ENCODE measurements at regions not wholly inside any gene's neighbourhood (a gene's known extent, or its start where the extent isn't known, plus 50 kb on each side); places are given as distances from the start of the nearest gene placed in this dataset.

- no peak for DNase-seq (ENCODE audit: low spot score)
Measured at GRCh38 chr3:933326-933725, 159.5 kb upstream of the CNTN6 start.

- no peak for DNase-seq (ENCODE audit: low spot score)
Measured at GRCh38 chr3:944786-945185, 148.0 kb upstream of the CNTN6 start.

- DNase-seq (ENCODE audit: low spot score) = no peak
Measured at GRCh38 chr3:945738-946137, 147.1 kb upstream of the CNTN6 start.

DNA sequence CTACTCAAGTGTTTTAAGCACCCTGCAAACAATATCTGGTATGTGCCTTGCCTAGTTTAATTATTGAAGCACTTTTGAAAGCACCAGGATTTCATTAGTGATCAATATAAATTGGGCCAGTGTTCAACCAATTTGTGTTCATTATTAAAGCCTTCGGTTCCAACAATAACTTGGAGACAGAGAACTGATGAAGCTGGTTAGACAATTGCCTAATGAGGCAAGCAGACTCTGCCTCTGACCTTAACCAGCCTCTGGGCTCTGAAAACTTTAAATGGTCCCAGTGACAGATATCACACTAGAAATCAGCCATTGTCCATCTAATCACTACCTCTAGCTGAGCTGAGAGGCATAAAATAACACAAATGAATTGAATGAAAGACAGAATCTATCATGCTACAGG, 139.9 kb upstream of the CNTN6 start:
- no peak for DNase-seq (ENCODE audit: low spot score)

DNA sequence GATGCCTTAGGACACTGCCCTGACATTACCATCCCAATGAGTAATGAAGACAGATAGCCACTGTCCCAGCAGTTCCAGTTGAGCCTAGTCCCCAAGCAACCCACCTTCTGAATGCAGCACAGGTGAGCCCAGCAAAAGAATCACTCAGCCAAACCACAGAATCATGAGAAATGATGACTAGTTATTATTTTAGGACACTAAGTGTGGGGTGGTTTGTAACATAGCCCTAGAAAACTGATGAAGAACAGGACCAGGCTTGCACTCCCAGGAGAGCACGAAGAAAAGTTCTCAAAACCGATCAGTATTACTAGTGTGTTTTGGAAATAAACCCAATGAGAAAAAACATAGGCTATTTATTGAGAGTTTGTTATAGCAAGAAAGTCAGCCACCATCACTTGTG, 129.6 kb upstream of the CNTN6 start:
- no peak for DNase-seq (ENCODE audit: low spot score)

DNA sequence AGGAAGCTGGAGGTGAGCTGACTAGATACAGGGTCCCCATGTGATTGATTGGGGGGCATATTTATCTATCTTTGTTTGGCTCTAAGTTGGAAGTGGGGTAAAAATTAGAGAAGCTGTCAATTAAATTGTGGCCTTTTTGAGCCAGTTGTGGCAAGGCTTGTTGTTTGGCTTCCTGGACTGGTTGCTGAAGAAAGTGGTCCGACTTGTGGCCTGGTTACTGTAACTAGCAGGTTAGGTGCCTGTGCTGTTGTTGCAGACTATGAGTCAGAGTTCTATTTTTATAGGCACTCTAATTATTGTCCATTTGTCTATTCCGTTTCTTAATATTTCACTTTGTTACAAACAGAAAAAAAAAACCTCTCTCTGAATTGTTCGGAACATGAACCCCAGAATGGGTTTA, 129.1 kb upstream of the CNTN6 start:
- DNase-seq (ENCODE audit: low spot score) = no peak

- DNase-seq (ENCODE audit: low spot score) = no peak
Measured at GRCh38 chr3:965826-966225, 127.0 kb upstream of the CNTN6 start.

GRCh38 chr3:966341-966740, 126.5 kb upstream of the CNTN6 start:
- DNase-seq (ENCODE audit: low spot score) = no peak

DNA sequence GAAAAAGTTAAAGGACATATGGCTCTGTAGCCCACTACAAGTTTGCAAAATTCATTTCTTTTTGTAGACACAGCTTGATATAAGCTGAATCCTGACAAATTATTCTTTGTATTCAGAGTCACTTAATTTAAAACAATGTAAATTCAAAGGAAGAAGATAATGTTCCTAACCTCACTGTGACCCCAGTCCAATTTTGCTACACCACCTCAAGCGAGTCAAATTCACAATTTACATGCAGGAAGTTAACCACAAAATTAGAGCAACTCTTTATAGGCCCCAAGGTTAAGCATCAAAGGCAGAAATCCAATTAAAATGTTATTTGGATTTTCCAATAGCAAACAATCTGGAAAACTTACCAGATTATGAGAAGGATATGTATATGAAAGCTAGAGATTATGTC, 119.5 kb upstream of the CNTN6 start:
- no peak for DNase-seq (ENCODE audit: low spot score)

DNA sequence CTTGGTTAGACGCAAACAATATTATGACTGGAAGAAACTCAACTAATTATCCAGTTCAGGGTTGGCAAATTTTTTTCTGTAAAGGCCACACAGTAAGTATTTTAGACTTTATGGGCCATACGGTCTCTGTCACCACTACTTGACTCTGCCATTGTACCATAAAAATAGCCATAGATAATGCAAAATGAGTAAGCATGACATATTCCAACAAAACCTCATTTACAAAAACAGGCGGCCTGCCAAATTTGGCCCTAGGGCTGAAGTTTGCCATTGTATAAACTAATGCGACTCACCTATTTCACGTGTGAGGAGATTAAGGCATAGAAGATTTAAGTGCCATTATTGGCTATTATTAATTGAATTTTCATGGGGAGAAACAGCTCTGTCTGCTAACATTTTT, 116.8 kb upstream of the CNTN6 start:
- DNase-seq (ENCODE audit: low spot score) = no peak

GRCh38 chr3:981156-981555, 111.7 kb upstream of the CNTN6 start:
- DNase-seq (ENCODE audit: low spot score) = no peak

DNA sequence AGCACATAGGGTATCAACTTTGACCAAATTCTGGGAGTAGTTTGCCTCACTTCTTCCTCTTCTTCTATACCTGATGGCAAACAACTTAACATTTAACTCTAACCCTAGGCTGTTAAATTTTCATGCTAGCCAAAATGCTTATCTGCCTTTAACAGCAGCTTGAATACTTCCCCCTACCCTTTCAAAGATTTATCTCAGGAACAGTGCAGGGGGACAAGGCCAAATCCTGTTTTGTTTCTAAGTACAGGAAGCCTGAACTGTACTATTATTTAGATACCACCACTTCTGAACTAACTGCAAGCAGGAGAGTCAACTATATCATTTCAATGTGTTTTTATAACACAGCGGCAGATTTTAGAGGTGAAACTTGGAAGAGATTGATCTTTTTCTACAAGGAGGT, 104.0 kb upstream of the CNTN6 start:
- DNase-seq (ENCODE audit: low spot score) = no peak

DNA sequence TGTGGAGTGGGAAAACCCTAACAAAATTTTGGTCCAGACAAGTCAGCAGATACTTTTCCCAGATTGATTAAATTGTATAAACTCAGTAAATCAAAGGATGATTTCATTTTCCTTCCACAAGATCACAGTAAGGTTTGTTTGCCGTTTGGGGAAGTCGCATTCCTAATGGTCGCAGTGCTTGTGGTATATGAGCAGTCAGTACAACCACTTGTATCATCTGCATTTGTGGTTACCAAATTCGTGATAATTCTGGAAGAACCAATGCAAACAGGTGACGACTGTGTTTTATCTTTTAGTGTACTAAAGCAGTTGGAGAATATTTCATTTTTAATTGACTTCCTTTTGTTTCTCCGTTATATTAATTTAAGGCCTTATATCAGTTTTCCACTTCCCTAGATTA, 100.0 kb upstream of the CNTN6 start:
- DNase-seq (ENCODE audit: low spot score) = no peak

- no peak for DNase-seq (ENCODE audit: low spot score)
Measured at GRCh38 chr3:1002010-1002409, 90.8 kb upstream of the CNTN6 start.

- no peak for DNase-seq (ENCODE audit: low spot score)
Measured at GRCh38 chr3:1007866-1008265, 85.0 kb upstream of the CNTN6 start.

DNA sequence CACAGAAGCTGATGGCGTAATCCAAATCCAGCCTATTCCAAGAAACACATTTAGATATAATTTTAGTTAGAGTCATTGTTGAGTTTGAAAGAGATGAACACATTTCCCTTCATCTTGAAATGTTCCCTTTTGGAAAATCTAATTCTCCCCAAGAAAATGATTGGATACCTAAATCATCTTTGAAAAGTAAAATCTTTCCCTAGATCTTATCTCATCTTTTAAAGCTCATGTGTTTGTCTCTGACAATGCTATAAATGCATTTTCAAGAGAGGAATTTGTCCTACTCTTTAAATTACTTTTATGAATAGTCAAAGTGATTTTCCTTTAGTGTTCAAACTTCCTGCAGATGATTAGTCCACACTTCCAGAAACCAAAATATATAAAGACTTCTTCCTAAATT, 82.6 kb upstream of the CNTN6 start:
- DNase-seq (ENCODE audit: low spot score) = no peak

DNA sequence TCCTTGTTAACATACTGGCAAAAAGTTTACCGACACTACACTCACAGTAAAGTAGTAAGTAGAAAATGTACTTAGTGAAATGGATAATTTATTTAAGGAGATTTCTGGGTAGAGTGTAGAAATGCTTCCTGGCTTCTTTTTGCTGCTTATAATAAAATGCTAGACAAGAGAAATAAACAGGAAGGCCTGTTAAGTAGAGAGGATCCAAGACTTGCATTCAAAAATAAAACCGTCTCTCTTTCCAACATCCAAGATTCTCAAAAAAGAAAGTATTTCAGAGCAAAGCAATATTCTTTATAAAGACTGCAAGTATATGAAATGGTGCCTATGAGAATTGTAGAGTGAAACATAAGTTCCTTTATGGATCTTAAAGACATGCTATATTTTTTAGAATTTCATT, 77.0 kb upstream of the CNTN6 start:
- DNase-seq (ENCODE audit: low spot score) = no peak

- no peak for DNase-seq (ENCODE audit: low spot score)
Measured at GRCh38 chr3:1017870-1018269, 75.0 kb upstream of the CNTN6 start.

DNA sequence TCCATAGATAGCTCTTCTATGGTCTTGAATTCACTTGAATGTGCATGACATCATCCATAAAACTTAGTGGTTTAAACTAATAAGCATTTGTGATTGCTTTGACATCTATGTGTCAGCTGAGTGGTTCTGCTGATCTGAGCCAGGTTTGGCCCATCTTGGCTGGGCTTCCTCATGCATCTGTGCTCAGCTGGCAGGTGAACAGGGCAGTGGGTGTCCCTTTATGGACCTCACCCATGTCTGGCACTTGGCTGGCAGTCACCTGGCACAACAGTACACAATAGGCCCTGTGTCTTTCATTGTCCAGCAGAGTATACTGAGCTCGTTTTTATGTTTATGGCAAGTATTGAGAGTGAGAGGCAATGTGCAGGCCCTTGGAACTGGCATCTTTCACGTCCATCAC, 73.7 kb upstream of the CNTN6 start:
- DNase-seq (ENCODE audit: low spot score) = no peak

- DNase-seq (ENCODE audit: low spot score) = no peak
Measured at GRCh38 chr3:1026395-1026794, 66.4 kb upstream of the CNTN6 start.

DNA sequence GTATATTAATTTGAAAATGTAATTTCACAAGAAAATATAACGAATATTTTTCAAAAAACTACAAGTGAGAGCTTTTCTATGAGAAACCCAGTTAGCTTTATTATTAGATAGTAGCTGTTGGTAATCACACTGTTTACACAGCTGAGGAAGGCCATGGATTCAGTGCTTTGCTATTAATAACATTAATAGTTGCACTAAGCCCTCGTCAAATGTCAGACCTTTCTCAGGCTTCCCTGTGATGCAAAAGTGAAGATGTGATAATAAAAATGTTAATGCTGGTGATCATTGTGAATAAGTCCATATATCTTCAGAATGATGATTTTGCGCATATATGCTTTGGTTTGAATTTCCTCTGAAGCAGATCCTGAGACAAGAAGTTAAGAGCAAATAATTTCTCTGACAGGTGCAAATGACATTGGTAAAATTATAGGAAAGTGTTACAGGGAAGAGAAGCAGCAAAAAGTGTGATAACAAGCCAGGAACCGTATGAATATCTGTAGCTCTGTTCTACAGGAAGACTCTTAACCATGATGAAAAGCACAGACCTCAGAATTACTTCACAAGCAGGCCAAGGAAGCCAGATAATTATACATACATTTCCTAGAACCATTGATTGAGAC, 56.5 kb upstream of the CNTN6 start:
- DNase-seq (ENCODE audit: low spot score) = no peak

GRCh38 chr3:1037631-1038030, 55.2 kb upstream of the CNTN6 start:
- DNase-seq (ENCODE audit: low spot score) = no peak

Data from HT-29 (cell line).